Renal cortical epithelial cell (primary cell): ENCODE measurements at regions not wholly inside any gene's neighbourhood (a gene's known extent, or its start where the extent isn't known, plus 50 kb on each side); places are given as distances from the start of the nearest gene placed in this dataset.

Experiments
- DNase-seq: peaks from one replicate; pipeline ENCODE4 v3.0.0-alpha.2; 2011; ENCODE audit warnings: low read depth

- no peak for DNase-seq
Measured at GRCh38 chr19:30667227-30667626, 295.0 kb downstream of the ZNF536 start.

- DNase-seq, result no peak
Measured at GRCh38 chr19:30666301-30666803, 294.2 kb downstream of the ZNF536 start.

GRCh38 chr19:30665449-30665848 is 293.3 kb downstream of the ZNF536 start:
- no peak for DNase-seq

- no peak for DNase-seq
Measured at GRCh38 chr19:30663611-30664174, 291.5 kb downstream of the ZNF536 start.

- DNase-seq, result no peak
Measured at GRCh38 chr19:30662211-30662861, 290.2 kb downstream of the ZNF536 start.

- DNase-seq, result no peak
Measured at GRCh38 chr19:30659638-30660037, 287.5 kb downstream of the ZNF536 start.

GRCh38 chr19:30656520-30657100 is 284.4 kb downstream of the ZNF536 start:
- no peak for DNase-seq

- DNase-seq, result no peak
Measured at GRCh38 chr19:30653646-30654386, 281.6 kb downstream of the ZNF536 start.

GRCh38 chr19:30652751-30653150 is 280.6 kb downstream of the ZNF536 start:
- DNase-seq, result no peak

GRCh38 chr19:30651691-30652090 is 279.5 kb downstream of the ZNF536 start:
- no peak for DNase-seq

- DNase-seq, result no peak
Measured at GRCh38 chr19:30651066-30651465, 278.9 kb downstream of the ZNF536 start.

GRCh38 chr19:30649934-30650614 is 277.9 kb downstream of the ZNF536 start:
- peak; percentile 31 for DNase-seq

GRCh38 chr19:30648866-30649862 is 277.0 kb downstream of the ZNF536 start:
- no peak for DNase-seq

GRCh38 chr19:30647891-30648720 is 275.9 kb downstream of the ZNF536 start:
- no peak for DNase-seq

GRCh38 chr19:30646806-30647205 is 274.6 kb downstream of the ZNF536 start:
- no peak for DNase-seq

- DNase-seq, result no peak
Measured at GRCh38 chr19:30645946-30646577, 273.9 kb downstream of the ZNF536 start.

- no peak for DNase-seq
Measured at GRCh38 chr19:30640252-30640965, 268.2 kb downstream of the ZNF536 start.

GRCh38 chr19:30638889-30639288 is 266.7 kb downstream of the ZNF536 start:
- DNase-seq, result no peak

- DNase-seq, result no peak
Measured at GRCh38 chr19:30637926-30638325, 265.7 kb downstream of the ZNF536 start.
